ENCODE measurements at regions not wholly inside any gene's neighbourhood (a gene's known extent, or its start where the extent isn't known, plus 50 kb on each side); places are given as distances from the start of the nearest gene placed in this dataset.

DNA sequence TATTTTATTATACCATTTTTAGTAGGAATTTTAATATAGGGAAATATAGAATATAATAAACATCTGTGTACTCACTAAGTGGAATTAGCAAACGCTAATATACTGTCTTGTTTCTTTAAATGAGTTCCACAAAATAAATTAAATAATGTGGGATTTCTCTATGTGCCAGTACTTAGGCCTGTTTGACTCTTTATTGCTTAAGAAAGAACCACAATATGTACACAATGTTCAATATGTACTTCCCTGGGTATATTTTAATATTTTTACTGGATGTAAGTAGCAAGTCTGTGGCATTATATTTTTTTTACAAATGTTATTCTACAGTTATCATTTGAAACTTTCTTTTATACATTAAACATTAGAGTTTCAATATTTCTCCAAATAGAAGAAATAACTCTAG lies 92.5 kb upstream of the CARD18 start:
- TF ChIP-seq, protein P1, sequence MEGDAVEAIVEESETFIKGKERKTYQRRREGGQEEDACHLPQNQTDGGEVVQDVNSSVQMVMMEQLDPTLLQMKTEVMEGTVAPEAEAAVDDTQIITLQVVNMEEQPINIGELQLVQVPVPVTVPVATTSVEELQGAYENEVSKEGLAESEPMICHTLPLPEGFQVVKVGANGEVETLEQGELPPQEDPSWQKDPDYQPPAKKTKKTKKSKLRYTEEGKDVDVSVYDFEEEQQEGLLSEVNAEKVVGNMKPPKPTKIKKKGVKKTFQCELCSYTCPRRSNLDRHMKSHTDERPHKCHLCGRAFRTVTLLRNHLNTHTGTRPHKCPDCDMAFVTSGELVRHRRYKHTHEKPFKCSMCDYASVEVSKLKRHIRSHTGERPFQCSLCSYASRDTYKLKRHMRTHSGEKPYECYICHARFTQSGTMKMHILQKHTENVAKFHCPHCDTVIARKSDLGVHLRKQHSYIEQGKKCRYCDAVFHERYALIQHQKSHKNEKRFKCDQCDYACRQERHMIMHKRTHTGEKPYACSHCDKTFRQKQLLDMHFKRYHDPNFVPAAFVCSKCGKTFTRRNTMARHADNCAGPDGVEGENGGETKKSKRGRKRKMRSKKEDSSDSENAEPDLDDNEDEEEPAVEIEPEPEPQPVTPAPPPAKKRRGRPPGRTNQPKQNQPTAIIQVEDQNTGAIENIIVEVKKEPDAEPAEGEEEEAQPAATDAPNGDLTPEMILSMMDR (IDR thresholded peaks at IDR 0.05): no peak
- no peak for TF ChIP-seq POLR2A (IDR thresholded peaks at IDR 0.05)
